AG10803 (cell line): ENCODE measurements at regions not wholly inside any gene's neighbourhood (a gene's known extent, or its start where the extent isn't known, plus 50 kb on each side); places are given as distances from the start of the nearest gene placed in this dataset.

Experiments used
- DNase-seq: peaks from one replicate; pipeline ENCODE4 v3.0.0; 2010; ENCODE audit warnings: low read depth
- H3K4me3 ChIP-seq: 2 replicates; pipeline ENCODE4 v1.5.1; 2011; ENCODE audit warnings: mild to moderate bottlenecking, low read length, control low read depth
- TF ChIP-seq, protein P1 (sequence below): conservative IDR thresholded peaks from 2 replicates; pipeline ENCODE4 v1.5.1; 2011; ENCODE audit warnings: mild to moderate bottlenecking, low read length, control low read depth, inconsistent platforms

DNA sequence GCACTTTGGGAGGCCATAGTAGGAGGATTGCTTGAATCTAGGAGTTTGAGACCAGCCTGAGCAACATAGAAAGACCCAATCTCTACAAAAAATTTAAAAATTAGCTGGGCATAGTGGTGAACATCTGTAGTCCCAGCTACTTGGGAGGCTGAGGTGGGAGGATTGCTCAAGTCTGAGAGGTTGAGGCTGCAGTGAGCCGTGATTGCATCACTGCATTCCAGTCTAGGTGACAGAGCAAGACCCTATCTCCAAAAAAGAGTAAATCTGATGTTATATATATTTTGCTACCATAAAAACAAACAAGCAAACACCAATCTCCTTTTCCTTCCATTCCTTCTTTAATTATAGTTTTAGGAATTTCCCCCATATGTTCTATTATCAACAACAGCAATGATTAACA lies 74.2 kb upstream of the RNU6-1 start:
- no peak overlapping the region for H3K4me3 ChIP-seq
- DNase-seq: no peak
- TF ChIP-seq, protein P1, sequence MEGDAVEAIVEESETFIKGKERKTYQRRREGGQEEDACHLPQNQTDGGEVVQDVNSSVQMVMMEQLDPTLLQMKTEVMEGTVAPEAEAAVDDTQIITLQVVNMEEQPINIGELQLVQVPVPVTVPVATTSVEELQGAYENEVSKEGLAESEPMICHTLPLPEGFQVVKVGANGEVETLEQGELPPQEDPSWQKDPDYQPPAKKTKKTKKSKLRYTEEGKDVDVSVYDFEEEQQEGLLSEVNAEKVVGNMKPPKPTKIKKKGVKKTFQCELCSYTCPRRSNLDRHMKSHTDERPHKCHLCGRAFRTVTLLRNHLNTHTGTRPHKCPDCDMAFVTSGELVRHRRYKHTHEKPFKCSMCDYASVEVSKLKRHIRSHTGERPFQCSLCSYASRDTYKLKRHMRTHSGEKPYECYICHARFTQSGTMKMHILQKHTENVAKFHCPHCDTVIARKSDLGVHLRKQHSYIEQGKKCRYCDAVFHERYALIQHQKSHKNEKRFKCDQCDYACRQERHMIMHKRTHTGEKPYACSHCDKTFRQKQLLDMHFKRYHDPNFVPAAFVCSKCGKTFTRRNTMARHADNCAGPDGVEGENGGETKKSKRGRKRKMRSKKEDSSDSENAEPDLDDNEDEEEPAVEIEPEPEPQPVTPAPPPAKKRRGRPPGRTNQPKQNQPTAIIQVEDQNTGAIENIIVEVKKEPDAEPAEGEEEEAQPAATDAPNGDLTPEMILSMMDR: no peak

DNA sequence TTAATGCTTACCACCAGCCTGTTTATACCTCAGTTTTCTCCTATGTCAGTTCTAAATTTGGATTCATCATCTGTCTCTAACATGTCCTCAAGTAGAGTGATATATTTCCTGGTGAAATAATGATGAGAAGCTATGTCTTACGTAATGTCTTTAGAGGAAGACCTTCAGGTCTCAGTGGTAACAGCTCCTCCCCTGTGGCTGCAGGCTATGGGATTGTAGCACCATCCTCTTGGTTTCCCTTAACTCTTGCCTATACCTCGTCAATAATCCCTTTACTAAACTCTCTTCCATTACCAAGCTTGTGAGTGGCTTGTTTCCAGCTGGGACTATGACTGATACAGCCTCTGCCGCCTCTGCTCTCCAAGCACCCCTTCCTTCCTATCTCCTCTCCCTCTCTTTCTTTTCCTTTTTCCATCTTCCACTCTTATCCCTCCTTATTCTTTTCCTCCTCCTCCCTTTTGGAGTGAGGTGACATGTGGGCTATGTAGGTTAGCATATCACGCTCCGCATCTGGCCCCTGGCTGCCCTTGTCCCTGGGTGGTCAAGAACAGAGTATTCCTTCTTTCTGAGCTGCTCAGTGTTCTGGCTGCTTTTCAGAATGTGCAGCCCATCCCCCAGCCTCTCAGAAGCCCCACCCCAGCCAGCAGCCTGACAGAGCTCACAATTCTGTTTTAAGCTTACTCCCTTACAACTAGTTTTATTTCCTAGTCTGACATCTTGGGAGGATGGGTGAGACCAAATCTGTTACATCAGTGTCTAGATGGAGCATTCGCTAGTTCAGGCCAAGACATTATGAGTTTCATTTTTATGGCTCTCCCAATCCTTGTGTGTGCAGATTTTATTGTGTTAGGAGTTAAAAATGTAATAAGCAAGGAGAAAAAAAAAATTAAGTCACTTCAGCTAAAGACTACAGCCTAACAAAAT lies 75.0 kb upstream of the RNU6-1 start:
- DNase-seq: no peak
- no peak overlapping the region for H3K4me3 ChIP-seq
- TF ChIP-seq, protein P1: no peak

DNA sequence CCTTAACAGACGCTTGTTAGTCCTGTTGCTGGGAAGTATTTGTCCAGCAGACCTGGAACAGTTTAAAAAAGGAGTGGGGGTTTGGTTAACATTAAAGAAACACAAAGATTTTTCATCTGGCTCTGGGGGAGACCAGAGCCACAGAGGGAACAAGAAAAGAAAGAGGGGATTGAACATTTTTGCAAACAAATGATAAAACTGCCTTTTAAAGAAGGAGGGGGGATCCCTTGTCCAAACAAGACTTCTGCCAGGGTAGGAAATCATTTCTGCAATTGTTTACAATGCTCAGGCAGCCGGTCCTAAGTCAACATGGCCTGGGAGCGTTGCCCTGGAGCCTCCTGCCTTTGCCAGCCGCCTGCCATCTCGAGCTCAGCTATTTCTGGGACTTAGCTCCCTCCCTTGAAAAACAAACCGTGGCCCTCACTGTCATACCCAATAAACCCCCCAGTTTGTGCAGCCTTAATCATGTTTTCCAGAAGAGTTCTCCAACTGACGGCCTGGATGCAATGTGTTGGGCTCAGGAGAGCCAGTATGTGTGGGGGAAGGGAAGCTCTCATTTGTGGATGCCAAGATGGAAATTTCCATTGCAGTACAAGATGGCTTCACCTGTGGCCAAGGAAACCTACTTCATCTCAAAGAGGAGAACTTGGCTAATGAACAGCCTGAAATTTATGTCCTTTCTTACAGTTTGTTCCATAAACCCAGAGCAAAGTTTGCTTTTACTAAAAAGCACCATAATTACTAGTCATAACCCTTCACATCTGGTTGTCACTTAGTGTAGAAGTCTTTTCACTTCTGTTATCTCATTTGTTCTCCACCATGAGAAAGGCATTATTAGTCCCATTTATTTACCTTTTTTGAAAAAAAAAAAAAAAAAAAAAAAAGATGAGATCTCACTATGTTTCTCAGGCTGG lies 75.9 kb upstream of the RNU6-1 start:
- no peak overlapping the region for H3K4me3 ChIP-seq
- DNase-seq: no peak
- TF ChIP-seq, protein P1: no peak

DNA sequence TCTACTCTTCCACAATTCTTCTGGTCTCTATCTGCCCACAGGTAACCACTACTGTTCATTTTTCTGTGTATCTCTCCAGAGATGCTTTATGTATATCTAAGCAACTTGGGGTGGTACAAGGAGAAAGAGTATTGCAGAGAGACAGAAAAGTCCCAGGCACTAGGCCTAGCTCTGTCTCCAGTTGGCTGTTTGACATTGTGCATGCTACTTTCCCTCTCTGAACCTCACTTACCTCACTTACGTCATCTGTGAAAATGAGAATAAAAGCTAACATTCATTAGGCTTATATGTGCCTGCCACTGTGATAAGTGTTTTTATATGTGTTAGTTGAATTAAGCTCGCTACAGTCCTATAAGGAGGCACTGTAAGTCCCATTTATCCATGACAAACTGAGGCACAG lies 76.7 kb upstream of the RNU6-1 start:
- no peak for DNase-seq
- TF ChIP-seq, protein P1: no peak

DNA sequence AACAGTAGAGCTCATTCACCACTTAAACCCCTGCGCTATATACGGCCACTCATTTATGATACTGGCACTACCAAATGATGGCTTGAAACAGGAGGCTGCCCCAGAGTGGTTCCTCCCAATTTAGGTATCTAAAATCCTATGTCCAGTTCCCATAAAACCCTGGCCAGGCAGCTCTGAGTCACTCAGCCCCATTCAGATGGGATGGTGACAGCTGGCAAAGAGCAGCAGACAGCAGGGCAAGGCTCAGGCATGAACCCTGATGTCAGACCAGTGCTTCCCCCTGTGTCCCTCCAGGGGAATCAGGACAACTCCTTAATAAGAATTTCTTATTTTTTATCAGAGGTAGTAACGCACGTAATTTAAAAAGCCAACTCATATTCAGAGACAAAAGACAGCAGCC lies 77.2 kb upstream of the RNU6-1 start:
- TF ChIP-seq, protein P1: no peak
- DNase-seq: no peak
- H3K4me3 ChIP-seq: no peak overlapping the region

More for the DNA sequence above, 76.7 kb upstream of the RNU6-1 start:
- no peak overlapping the region for H3K4me3 ChIP-seq

DNA sequence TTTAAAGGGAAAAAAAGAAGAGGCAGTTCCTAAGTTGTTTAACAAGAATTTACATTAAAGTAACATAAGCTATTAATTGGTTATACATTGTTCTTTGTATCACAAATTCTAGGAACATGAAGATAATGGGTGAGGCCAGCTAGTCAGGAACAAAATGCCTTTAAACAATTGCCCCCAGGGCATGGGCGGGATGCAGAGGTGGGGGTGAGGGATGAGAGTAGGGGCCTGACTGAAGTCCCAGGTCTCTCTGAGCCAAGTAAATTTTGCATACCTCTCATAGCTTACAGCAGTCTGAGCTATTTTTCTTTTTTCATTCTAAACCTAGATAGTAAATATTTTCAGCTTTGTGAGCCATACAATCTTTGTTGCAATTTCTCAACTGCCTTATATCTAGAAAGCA lies 77.8 kb upstream of the RNU6-1 start:
- DNase-seq: no peak
- no peak overlapping the region for H3K4me3 ChIP-seq
- TF ChIP-seq, protein P1: no peak
